ENCODE measurements at regions not wholly inside any gene's neighbourhood (a gene's known extent, or its start where the extent isn't known, plus 50 kb on each side); places are given as distances from the start of the nearest gene placed in this dataset.

DNA sequence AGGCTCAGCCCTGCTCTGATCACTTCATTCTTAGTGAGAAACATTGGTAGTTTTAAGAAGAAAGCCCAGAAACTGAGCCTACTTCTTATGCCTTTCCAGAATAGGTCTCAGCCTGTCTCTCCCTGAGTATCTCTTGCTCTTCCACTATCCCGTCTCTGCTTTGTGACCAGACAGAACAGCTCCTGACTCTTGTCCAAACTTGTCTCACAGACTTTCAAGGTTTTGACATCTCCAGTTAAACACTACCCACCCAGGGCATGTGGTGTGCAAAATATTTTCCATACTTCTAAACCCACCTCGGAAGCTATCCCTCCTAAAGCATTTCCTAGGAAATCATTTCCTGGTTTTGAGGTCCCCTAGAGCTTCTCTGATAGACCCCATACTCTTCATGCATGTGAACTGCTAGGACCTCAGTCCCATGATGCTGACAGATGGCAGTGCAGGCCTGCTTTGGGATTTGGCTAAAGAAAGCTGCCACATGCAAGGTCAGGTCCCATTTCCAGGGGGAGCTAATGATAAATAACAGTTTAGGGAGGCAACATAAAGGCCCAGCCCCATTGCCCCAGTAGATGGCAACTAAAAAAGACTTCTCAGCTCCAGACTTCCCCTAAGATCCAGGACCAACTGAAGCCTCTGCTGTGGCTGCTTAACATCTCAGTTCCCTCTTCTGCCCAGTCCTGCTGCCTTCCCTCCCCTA, 211.5 kb downstream of the MED10 start:
- no peak for DNase-seq (ENCODE audit: low spot score)
- TF ChIP-seq, protein P1, sequence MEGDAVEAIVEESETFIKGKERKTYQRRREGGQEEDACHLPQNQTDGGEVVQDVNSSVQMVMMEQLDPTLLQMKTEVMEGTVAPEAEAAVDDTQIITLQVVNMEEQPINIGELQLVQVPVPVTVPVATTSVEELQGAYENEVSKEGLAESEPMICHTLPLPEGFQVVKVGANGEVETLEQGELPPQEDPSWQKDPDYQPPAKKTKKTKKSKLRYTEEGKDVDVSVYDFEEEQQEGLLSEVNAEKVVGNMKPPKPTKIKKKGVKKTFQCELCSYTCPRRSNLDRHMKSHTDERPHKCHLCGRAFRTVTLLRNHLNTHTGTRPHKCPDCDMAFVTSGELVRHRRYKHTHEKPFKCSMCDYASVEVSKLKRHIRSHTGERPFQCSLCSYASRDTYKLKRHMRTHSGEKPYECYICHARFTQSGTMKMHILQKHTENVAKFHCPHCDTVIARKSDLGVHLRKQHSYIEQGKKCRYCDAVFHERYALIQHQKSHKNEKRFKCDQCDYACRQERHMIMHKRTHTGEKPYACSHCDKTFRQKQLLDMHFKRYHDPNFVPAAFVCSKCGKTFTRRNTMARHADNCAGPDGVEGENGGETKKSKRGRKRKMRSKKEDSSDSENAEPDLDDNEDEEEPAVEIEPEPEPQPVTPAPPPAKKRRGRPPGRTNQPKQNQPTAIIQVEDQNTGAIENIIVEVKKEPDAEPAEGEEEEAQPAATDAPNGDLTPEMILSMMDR (IDR thresholded peaks at IDR 0.05; ENCODE audit: extremely low read depth, missing control alignments) = no peak

DNA sequence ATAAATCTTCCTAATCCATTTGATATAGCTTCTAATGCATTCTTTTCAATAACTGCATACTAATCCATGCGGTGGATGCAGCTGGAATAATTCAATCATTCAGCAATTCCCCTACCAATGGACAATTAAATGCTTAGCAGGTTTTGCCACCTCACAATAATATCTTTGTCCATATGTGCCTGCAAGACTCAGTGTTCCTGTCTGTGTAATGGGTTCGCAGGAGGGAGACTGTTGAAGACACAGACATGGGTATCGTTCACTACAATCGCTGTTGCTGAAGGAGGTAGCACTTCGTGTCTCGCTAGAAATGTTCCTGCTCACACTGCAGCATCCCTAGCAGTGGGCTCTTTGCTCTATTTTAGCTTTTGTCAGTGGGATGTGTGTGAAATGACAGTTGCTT, 214.4 kb downstream of the MED10 start:
- DNase-seq (ENCODE audit: low spot score) = no peak

DNA sequence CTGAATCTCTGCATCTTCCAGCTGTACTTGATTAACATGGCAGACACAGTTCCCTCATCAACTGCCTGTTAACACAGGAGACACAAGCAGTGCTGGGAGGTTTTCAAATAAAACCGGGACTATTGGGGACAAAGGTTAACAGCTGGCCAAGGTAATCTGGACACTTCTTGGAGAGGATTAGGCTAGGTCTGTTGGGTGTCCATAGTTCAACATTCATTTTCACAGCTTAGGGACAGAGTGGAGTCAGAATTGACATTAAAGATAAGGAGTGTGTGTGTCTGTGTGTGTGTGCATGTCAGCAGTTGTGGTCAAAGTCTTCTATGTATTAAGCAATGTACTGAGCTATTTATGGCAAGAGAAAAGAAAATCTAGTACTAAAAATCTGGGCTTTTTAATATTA, 216.2 kb downstream of the MED10 start:
- TF ChIP-seq, protein P1 (IDR thresholded peaks at IDR 0.05; ENCODE audit: extremely low read depth, missing control alignments) = no peak
- DNase-seq (ENCODE audit: low spot score) = no peak

More for the DNA sequence above, 214.4 kb downstream of the MED10 start:
- TF ChIP-seq, protein P1 (IDR thresholded peaks at IDR 0.05; ENCODE audit: extremely low read depth, missing control alignments) = no peak

DNA sequence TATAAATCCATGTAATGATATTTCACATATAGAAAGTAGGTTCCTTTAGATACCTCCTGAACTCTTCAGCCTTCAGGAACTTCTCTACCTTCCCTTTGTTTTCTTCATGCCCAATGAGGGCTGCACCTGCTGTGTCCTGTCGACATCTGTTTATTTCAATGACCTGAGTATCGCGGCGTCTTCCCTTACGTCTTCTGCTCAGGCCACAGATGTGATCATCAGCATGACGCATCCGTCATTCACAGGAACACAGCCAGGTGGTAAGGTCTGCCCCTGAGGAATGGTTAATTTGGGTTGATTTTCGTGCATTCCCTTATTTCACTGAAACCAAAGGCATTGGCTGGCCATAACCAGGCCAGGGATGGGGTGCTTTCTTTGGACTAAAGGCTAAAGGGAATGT, 217.1 kb downstream of the MED10 start:
- TF ChIP-seq, protein P1 (IDR thresholded peaks at IDR 0.05; ENCODE audit: extremely low read depth, missing control alignments) = no peak
- DNase-seq (ENCODE audit: low spot score) = no peak

DNA sequence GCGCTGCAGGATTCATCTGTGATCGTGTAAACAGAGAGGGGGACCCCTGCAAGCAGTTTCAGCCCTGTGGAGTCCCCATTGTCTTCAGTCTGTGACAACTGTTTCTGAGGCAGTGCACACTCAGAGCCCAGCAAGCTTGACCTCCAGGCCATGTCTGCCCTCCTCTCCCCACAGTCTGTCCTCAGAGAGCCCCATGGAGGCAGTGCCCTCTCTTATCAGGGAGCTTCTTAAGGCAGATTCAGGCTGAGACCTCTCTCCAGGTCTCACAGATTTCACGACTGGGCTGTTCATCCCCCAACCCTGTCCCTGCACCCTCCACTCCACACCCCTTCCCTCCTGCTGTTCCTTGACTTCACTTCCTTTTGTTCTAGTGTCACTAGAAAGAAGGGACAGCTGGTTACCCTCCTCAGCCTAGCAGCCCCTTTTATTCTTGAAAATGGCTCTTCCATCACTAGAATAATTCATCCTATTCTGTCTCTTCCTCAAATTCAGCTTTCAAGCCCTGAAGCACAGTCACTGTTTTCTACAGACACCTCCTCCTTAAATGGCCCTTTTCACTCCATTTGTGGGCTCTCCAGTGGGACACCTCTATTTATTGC, 218.4 kb downstream of the MED10 start:
- TF ChIP-seq, protein P1 (IDR thresholded peaks at IDR 0.05; ENCODE audit: extremely low read depth, missing control alignments) = no peak
- no peak for DNase-seq (ENCODE audit: low spot score)

DNA sequence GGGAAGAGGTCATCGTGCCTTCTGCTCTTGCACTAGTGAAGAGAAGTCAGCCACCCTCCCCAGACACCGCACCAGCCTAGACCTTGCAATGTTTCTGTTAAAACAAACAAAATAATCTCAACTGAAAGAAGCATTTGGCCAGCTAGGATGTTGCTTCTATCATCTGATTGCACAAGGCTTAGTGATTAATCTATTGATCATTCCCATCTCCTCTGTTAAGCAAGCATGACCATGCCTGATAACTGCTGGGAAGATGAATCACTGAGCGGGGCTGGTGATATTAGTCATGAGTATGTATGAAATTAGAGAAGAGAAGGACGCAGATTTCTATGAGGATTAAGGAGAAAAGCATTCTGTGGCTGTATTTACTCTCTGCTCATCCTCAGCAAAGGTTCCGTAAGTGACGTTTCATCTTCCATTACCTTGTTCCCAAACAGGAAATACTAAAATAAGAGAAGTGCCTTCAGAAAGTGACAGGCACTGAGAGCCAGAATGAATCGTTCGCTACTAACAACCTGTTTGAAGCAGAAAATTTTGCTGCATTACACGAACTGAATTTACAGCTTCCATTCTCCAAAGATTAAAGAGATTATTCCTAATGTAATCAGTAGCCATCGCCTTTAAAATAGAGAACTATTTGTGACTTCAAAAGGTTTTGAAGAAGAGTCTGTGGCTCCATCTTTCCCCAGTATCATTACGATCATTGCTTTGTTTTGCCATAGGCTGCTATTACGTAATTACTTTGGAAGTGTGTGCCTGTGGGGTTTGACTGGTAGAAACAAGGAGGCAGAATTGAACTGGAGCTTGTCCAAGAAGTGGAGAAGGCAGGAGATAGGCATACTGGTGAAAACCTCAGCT, 219.1 kb downstream of the MED10 start:
- TF ChIP-seq, protein P1 (IDR thresholded peaks at IDR 0.05; ENCODE audit: extremely low read depth, missing control alignments) = no peak

DNA sequence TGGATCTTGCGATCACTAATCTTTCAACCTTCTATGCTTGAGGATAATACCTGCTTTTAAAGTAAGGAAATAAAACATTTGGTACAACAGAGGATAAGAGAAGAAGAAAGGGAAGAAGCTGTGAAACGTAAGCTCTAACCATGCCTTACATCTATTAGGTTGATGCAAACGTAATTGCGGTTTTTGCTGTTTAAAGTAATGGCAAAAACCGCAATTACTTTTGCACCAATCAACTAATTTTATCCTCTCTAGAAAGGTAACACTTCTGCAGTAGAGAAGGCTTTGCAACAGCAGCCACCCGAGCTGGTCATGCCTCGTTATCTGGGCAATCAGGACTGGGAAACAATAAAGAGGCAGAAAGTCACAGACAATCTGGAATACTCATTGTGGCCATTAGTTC, 224.1 kb downstream of the MED10 start:
- TF ChIP-seq, protein P1 (IDR thresholded peaks at IDR 0.05; ENCODE audit: extremely low read depth, missing control alignments) = no peak

More for the DNA sequence above, 219.1 kb downstream of the MED10 start:
- no peak for DNase-seq (ENCODE audit: low spot score)

More for the DNA sequence above, 224.1 kb downstream of the MED10 start:
- DNase-seq (ENCODE audit: low spot score) = no peak
